GM21723 (cell line): ENCODE measurements at regions not wholly inside any gene's neighbourhood (a gene's known extent, or its start where the extent isn't known, plus 50 kb on each side); places are given as distances from the start of the nearest gene placed in this dataset.

Experiments used
- ATAC-seq: cut with Tn5 transposase; IDR thresholded peaks from one replicate; pipeline ENCODE4 v1.9.1; 2021; ENCODE audit warnings: mild to moderate bottlenecking, moderate library complexity; ENCODE audit not compliant: unreplicated experiment

DNA sequence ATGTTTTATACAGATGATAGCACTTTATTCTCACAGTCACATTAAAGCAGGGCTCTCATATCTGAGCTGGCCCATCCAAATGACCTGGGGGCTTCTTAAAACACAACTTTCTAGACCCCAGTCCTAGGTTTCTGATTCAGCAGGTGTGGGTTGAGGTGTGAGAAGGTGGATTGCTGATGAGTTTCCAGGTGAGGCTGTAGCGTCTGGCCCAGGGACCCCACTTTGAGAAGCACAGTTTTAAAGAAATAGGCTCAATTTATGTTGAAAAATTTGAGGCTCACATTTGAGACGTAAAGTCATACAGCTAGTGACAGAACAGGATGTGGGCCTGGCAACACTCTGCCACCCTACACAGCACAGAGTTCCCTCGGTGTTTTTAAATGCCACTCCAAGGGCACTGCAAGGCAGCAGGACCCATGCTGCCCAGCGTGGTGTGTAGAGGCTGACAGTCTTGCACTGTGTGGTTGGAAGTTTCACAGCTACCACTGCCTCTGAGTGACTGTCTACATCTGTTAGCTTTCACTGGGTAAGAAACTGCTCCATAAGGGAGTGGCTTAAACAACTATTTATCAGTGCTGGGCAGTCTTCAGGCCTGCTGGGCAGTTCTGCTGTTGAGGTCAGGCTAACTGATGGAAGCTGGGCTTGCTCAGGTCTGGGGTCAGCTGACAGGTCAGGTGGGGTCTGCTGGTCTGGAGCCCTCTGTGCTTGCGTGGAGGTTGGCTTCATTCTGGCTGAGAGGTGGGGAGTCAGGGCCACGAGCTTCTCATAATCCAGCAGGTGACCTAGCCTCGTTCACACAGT lies 319.7 kb downstream of the CXCL12 start:
- no peak for ATAC-seq

DNA sequence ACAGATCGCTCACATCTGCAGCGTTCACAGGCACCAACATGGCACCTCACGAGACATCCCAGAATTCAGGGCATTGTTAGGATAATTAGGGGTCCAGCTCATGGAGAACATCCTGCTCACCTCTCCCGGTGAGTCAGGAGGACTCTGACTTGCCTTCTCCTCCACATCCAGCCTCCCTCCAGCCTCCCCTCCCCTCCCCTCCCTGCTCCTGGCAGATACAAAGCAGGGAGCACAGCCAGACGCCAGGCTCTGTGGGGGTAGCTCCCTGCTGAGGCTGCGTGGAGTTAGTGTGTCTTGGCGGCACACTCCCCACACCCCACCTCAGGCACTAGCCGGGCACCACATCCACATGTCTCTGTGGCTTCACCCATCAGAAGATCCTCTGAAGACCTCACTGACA lies 320.6 kb downstream of the CXCL12 start:
- ATAC-seq = no peak

- no peak for ATAC-seq
Measured at GRCh38 chr10:44063686-44064085, 321.2 kb downstream of the CXCL12 start.

GRCh38 chr10:44060719-44061118 lies 324.2 kb downstream of the CXCL12 start:
- no peak for ATAC-seq

DNA sequence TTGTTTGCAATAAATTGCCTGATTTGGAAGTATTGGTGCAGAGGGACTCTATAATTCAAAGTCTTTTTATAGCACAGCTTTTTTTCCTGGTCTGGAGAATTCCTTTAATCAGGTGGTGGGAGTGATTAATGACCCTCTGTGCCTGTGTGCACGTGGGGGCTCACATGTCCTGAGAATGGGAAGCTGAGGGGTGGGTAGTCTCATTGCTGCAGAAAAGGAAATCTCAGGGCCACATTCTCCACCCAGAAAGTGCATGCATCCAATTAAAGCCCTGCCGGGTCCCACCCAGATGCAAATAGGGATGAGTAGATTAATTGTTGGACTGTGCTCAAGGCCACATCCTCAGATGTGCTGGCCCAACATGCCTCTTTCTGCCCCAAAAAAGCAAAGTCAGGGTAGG lies 324.7 kb downstream of the CXCL12 start:
- ATAC-seq = no peak

- no peak for ATAC-seq
Measured at GRCh38 chr10:44058259-44058658, 326.6 kb downstream of the CXCL12 start.

DNA sequence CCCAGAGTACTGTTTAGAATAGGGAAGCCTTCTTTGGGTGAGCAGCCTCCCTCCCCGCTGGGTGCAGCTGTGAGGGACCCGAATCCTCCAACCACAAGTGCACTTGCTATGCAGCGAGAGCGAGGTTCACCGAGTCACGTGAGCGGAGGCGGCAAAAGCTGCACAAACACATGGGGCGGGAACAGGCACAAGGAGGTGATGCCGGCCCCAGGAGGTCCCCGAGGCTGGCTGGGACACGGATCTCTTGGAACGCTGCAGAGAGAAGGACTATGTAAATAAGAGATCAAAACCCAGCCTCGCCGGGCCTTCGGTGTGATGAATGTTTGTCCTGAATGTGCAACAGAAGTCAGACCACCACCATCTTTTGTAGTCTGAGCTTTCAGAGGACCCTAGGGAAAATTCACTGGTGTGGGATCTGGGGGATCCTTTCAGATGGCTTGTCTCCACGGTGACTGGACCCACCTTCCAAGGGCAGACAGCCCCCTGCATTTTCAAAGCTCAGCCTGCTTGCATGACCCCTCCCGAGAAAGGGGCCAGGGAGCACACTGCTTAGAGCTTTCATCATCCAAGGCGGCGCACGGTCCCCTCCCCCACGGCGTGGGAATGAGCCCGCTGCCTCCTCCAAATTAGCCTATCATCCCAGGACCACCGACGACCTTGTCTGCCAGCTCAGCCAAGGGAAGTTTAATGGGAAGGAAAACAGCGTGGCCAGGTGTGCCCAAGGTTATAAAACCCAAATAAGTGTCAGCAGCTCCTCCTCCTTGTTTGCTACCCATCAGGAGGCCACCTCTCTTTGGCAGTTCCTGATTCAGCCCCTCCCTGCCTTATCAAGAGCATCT lies 327.7 kb downstream of the CXCL12 start:
- no peak for ATAC-seq

GRCh38 chr10:44056206-44056605 lies 328.7 kb downstream of the CXCL12 start:
- no peak for ATAC-seq

DNA sequence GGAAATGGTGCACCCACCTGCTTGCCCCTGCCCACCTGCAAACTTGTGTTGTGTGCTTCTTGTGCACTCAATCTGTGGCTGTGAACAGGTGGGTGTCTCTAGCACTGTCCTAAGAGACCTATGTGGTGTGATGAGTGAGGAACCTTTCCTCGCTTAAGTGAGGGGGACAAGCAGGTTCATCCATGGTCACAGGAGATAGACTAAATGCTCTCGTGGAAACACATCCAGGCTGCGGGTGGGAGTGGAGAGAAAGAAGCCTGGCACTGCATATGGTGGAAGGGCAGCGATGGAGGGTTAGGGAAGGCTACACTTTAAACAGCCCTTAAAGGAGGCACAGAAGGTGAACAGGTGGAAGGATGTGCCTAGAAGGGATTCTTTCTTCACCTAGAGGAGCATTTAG lies 330.9 kb downstream of the CXCL12 start:
- no peak for ATAC-seq

DNA sequence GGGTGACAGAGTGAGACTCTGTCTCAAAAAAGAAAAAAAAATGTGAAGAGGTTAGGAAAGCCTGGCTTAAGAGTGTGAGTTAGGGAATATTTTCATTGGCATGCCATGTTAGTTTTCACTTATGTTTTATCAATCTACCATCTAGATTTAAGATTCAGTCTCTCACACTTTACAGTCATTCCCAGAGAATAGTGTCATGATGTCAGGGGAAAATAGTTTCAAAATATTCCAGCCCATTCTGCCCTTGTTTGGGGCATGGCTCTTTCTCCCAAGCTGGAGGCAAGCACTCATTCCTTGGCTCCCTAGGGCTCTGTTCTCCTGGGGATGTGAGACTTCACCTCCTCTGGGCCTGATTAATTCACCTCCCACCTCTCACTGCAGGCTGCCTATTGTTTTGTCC lies 331.5 kb downstream of the CXCL12 start:
- ATAC-seq = no peak

- ATAC-seq = no peak
Measured at GRCh38 chr10:44051584-44052385, 333.1 kb downstream of the CXCL12 start.

GRCh38 chr10:44051091-44051490 lies 333.8 kb downstream of the CXCL12 start:
- ATAC-seq = no peak

DNA sequence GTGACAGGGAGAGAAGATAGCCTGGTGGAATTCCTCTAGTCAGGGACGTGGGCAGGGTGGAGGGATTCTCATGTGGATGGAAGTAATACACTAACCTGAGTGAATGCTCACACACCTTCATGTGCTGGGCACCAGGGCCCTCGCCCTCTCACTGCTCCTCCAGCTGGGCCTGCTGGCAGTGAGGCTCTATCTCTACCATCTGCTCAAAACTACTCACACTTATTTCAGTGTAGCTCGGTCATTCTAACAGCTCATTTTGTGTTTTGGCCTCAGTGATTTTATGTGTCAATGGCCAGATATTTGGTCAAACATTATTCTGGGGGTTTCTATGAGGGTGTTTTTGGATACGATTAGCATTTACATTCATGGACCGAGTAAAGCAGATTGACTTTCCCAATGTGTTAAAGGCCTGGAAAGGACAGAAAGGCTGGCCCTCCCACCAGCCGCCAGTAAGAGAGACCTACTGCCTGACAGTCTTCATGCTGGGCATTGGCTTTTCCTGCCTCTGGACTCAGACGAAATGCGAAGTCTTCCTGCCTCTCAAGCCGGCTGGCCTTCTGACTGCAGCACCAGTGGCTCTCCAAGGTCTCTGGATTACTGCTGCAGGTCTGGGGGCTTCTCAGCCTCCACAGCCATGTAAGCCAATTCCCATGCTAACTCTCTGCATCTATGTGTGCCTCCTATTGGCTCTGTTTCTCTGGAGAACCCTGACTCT lies 335.4 kb downstream of the CXCL12 start:
- no peak for ATAC-seq

DNA sequence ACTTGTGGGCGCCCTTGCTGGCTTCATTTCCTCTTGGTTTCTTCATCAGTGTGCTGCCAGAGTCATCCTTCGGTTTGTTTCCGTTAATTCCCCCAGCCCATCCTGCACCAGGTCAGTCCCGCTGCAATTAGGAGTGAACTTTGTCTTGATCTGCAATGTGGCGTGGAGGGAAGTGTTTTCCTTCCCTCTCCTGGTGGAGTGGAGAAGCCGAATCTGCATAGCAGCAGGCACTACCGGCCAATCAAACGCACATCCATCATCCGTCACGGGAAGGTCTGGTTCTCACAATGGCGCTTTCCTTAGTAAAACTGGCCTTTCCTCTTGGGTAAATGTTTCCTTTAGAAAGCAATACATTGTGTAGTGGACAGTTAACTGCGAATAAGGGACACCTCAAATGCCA lies 337.5 kb downstream of the CXCL12 start:
- ATAC-seq = no peak

DNA sequence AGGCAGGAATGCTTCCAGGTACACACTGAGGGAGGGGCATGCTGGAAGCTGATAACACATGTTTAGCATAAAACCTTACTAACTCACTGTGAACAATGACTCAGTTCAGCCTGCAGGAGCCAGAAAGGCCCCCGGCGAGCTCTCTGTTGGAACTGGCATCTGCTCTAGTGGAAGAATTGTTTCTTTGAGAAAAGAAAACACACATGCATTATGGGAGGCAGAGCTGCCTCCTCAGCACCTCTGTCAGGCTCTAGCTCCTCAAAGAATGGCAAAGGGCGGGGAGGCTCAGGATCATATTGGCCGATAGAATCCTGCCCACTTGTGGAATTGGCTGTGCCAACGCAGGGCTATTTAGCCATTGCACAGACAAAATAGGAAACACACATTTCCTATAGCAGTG lies 338.3 kb downstream of the CXCL12 start:
- ATAC-seq = no peak

DNA sequence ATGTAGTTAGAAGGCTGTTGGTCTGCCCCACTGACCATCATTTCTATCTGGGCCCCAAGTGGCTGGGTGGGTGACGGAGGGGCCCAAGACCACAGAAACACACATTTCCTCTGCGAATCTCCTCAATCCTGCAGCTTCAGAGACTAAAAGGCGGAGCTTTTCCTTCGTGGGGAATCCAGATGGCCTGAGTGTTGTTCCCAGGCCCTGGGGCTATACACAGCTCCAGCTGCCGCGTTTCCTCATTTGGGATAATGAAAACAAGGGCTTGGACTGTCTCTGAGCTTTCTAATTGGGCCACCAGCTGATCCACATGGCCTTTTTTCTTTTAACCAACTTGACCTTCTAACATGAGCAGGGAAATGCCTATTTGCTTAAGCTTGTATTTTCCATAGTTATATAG lies 339.9 kb downstream of the CXCL12 start:
- ATAC-seq = no peak

DNA sequence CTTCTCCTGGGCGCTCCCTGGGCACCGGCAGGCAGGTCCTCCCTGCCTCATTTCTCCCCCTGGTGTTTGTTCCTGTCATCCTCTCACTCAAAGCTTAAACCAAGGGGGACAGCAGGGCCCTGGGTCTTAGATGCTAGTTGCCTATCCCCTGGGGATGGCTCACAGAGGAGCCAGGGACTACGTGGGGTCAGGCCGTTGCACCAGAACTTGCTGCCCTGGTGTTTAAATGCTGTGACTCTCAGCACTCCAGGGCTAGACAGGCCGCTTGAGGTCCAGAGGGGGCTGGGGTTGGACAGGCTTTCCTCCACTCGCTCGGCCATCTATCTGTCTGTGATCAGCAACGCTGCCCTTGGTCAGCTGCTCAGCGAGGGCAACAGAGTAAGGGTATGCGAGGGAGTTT lies 340.3 kb downstream of the CXCL12 start:
- no peak for ATAC-seq

- ATAC-seq = no peak
Measured at GRCh38 chr10:44043646-44044375, 341.1 kb downstream of the CXCL12 start.

DNA sequence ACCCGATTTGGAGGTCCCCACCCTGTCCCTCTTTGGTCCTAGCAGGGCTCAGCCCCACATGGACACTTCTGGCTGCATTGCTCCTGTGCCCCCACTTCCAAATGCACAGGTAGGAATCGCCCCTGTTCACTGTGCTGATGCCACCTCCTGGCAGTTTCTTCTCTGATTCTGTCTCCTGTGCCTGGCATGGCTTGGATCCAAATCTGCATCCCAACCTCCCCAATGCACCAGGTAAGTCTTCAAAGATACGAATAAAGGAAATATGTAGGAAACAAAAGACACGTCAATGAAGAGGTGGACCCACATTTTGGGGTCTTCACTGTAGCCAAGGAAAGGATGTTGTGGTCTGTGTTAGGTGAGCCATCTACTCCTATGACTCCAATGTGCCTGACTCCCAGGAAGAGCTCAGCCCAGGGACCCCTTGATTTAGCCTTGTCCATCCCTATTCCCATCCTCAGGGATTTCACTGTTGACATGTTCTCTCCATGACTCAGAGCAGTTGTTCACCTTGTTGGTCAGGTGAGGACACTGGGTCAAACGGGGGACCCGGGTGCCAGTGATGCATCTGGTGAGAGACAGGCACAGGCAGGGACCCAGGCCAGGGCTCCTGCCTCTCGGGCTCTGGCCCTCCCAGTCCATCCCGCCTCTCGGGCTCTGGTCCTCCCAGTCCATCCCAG lies 341.8 kb downstream of the CXCL12 start:
- no peak for ATAC-seq
